ENCODE measurements at regions not wholly inside any gene's neighbourhood (a gene's known extent, or its start where the extent isn't known, plus 50 kb on each side); places are given as distances from the start of the nearest gene placed in this dataset.
A peak's percentile ranks its signal among the peaks of the same experiment; 100 is the strongest.

DNA sequence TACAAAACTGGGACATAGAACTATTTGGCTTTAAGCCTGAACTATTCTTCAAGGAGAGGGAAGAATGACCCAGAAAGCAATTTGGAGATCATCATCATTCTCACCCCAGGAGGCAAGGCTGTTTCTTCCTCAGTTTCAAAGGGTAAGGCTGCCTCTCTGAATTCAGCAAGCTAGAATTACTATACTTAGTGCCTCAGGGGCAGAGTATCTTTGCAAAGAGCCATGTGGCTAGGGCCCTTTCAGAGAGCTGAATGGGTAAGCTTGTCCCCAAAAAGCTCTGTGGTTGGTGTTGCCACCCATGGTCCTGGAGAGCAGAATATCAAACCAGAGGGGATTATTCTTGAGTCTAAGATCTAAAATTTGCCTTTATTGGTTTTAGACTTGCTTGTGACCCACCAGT, 720.3 kb upstream of the ARPP21 start:
- DNase-seq, result no peak

DNA sequence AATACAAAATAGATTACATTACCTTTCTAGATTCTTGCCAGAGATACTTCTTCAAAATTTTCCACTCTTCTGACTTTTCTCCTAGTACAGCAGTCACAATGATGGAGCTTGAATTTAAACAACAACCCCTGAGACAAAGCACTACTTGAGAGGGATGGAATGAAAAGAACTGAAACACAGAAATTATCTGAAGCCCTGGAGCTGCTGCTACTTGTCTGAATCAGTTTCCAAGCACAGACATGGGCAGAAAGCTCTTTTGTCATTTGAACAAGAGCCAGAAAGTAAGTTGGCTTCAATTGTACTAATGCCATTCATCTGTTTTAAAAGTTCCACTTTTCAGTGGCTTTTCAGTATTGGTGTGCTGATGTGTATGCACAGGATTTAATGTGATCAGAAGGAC, 718.5 kb upstream of the ARPP21 start:
- no peak for DNase-seq

DNA sequence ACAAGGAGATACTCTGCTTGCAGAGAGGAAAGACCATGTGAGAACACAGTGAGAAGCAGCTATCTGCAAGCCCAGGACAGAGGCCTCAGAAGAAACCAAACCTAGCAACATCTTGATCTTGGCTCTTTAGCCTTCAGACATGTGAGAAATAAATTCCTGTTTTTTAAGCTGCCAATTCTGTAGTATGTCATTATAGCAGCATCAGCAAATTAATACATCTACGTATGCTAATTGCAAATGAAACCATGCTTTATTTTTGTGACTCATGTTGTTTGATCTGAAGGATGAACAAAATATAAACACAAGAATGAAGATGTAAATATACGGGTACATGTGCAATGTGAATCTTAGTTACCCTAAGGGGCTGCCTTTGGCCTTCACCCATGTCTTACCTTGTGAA, 714.4 kb upstream of the ARPP21 start:
- no peak for DNase-seq

DNA sequence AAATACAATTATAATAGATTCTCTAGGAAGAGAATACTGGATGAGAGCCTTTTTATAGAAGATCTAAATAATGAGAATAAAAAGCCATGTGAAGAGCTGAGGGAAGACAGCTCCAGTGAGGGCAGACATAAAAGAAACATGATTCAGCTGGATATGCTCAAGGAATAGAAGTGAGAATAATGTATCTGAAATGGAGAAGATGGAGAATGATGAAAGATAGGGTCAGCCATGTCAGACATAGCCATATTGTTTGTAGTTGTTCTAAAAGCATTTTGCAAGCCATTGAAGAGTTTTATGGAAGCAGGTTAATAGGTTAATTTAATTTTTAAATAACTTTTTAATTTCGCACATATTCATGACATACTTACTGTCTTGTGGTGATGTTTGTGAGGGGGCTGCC, 713.5 kb upstream of the ARPP21 start:
- DNase-seq, result no peak

GRCh38 chr3:34929036-34929435, 710.3 kb upstream of the ARPP21 start:
- DNase-seq, result peak; percentile 8

DNA sequence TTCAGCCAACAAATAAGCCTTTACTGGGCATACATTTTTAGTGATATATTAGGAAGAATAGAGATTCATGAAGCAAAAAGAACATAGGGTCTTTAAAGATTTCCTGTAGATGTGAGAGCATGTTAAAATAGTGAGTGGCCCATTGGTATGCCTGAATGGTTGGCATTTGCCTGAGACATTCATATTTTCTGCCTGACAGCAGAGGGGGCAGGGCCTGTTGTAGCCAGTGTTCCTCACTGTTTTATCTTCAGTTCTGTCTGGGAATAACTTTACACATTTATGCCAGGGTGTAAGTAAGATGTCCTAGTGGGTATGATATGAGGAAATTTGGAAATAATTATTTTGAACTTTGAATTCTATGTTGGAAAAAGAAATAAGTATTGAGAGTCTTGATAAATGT, 704.7 kb upstream of the ARPP21 start:
- no peak for DNase-seq

DNA sequence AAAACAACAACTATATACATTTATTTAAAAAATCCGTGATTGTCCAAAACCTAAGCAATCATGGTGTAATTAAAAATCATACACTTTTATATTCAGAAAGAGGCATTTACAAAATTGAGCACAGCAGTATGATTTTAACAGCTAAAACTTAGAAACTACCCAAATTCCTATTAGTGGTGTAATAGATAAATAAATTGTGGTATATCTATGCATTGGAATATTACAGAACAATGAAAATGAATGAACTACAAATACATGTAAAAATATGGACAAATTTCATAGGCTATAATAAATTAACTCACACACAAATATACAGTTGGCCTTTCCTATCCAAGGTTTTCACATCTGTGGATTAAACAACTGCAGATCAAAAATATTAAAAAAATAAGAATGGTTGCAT, 700.5 kb upstream of the ARPP21 start:
- DNase-seq, result no peak

GRCh38 chr3:34942256-34942655, 697.1 kb upstream of the ARPP21 start:
- DNase-seq, result no peak

DNA sequence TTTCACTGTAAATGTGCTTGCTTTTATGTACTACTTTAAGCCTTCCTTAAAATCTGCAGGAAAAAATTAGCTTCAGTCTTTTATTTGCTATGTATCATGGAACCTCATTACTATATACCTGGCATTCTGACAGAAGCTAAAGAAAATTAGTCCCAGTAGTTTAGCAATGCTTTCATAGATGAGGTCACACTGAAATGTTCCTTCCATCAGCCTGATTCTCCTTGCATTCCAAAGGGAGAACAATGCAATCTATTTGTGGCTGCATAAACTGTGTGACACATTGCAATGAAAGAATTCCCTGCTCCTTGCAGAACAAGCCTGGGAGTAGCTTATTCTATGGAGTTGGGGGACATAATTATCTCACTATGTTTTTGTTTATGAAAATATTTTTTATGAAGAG, 691.5 kb upstream of the ARPP21 start:
- DNase-seq, result peak; percentile 81

- DNase-seq, result peak; percentile 40
These were observed 690.8 kb upstream of the ARPP21 start for GRCh38 chr3:34948517-34948916.

DNA sequence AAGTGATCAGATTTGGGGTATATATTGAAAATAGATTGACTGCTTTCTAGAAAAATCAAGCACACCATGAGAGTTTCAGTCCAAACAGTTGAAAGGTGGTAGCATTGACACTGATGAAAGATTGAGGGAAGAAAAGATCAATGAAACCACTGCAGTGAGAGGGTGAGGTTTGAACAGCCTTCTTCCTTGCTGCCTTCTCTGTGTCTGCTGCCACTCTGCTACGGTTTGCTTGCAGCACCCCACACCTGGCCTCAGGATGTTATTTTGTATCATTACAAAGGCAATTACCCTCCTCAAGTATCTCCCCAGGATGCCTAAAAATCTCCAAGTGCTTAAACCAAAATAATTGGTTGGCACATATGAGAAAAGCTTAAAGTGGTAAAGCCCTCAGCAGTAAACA, 683.6 kb upstream of the ARPP21 start:
- DNase-seq, result no peak

DNA sequence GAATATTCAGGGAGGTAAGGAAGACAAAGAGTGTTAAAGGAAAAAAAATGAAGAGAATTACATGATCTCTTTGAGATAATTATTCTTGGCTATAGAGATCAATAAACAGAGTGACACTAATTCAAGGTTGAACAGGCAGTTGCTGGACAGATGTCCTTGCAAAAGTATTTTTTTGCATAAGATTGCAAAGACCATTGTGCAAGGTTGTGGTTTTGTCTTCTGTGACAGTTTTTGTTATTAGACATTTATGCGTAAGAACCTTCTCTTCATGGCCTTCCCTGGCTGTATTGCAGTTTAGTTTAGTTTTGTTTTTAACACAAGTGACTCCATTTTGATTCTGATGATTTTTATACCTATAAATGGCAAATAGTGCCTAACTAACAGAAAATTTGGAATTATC, 682.8 kb upstream of the ARPP21 start:
- no peak for DNase-seq

- peak; percentile 76 for DNase-seq
These were observed 681.6 kb upstream of the ARPP21 start for GRCh38 chr3:34957677-34958076.

- DNase-seq, result no peak
These were observed 669.8 kb upstream of the ARPP21 start for GRCh38 chr3:34969513-34969912.

DNA sequence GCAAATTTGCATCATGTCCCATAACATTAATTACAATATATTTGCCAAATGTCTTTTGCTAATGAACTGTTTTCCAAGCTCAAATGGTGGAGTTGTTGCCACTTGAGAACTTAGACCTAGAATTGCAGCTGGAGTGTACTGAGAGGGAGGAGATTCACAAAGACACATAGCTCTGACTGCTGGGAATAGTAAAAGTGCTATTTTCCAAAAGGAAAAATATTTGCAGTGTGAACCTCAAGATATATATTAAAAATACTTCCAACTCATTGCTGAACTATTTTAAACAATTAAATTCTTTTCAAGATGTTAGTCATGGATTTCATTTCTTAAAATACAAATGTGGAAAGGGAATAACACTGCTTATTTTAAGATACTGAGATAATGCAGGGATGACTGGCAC, 666.8 kb upstream of the ARPP21 start:
- DNase-seq, result no peak

GRCh38 chr3:34973586-34973985, 665.7 kb upstream of the ARPP21 start:
- no peak for DNase-seq

GRCh38 chr3:34983631-34984030, 655.7 kb upstream of the ARPP21 start:
- DNase-seq, result no peak

- DNase-seq, result no peak
These were observed 651.0 kb upstream of the ARPP21 start for GRCh38 chr3:34988296-34988695.

DNA sequence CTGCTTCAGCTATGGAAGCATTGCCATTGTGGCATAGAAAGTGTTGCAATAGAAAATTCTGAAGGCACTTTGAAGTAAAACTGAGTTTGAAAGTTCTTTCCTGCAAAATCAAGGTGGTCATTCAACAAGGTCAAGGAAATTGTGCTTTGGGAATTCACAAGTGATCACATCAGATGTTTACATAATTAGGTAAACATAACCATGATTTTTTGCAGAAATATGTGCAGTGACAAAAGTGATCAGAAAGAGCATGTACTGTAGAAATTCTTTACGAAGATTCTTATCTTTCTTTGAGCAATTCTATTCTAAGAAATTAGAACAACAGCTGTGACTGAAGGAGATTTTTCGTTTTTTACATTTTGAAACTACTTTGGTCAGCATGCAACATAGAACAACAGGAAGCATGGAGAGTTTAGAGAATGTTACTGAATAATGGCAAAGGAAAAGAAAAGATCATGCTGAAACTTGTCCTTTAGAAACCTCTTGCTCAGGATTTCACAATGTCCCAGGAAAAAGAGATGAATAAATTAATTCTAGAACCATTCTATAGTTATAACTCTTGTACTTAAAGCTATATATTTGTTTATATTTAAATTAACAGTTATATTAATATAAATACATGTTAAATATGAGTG, 643.4 kb upstream of the ARPP21 start:
- DNase-seq, result no peak

- DNase-seq, result no peak
These were observed 640.4 kb upstream of the ARPP21 start for GRCh38 chr3:34998902-34999301.

DNA sequence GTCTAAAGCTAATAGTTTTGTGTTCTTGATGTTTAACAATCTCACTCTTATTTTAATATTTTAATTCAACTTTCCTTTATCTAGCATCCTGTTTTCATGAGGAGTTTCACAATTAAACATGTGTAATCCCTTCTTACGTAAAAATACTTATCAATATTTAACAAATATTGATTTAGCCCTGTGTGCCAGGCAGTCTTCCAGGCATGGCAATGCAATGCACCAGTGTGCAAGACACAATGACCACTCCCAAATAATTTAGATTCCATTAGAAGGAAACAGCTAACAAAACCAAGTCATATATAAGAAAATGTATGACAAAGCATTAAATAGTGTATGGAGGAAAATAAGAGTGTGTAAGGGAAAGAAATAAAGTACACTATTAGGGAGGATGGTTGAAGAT, 627.1 kb upstream of the ARPP21 start:
- no peak for DNase-seq

GRCh38 chr3:35028157-35028556, 611.2 kb upstream of the ARPP21 start:
- DNase-seq, result no peak

GRCh38 chr3:35042210-35042991, 596.9 kb upstream of the ARPP21 start:
- DNase-seq, result no peak

DNA sequence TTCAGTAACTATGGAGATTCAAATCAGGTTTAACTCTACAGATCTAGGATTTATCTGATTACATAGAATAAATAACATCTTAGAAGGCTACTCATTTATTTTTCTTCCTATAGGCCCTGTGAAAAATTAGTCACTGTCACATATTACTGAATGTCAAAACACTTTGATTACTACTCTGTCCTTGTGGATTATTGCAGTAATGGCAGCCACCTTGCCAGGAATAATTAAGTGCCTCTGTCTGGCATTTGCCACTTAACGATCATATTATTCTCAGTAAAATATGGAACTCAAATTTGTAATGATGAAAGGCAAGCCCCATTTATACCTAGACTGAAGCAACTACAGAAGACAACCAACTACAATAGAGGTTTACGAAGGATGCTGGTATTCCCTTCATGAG, 596.3 kb upstream of the ARPP21 start:
- no peak for DNase-seq

DNA sequence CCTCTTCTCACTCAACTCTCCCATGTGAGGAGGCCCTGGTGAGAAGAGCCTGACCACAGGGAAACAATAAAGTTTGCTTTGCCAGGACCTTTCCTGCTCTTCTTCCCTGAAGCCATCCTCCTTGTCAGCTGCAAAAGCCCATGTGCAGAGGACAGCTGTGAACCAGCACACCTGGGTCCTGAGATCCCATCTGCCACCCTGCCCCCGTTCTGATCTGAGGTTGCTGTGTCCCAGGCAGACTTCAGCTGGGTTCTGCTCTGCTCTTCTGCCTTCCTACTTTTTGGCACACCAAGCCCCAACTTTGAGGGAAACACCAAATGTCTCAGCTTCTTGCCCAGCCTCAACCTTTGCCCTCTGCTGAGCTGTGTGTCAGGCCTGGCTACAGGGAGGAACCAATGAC, 595.1 kb upstream of the ARPP21 start:
- no peak for DNase-seq
